ENCODE measurements at regions not wholly inside any gene's neighbourhood (a gene's known extent, or its start where the extent isn't known, plus 50 kb on each side); places are given as distances from the start of the nearest gene placed in this dataset.

DNA sequence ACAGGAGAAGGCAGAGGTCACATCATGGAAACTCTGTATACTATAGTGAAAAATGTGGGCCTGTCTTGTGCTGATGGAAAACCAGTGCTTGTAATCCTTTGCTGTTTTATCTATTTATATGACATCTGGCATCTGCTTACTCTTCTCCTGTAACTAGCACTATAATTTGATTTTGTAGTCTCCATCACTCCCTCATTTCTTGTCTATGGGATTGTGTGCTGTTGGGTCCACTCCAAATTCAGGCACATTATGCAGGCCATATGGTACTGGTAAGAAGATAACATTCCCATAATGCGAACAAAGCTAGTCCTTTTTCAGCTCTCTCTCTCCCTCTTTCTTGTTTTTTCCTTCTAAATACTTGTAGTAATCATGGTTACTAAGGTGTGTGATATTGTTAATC, 581.2 kb upstream of the IGFBP7 start:
- TF ChIP-seq, protein P1, sequence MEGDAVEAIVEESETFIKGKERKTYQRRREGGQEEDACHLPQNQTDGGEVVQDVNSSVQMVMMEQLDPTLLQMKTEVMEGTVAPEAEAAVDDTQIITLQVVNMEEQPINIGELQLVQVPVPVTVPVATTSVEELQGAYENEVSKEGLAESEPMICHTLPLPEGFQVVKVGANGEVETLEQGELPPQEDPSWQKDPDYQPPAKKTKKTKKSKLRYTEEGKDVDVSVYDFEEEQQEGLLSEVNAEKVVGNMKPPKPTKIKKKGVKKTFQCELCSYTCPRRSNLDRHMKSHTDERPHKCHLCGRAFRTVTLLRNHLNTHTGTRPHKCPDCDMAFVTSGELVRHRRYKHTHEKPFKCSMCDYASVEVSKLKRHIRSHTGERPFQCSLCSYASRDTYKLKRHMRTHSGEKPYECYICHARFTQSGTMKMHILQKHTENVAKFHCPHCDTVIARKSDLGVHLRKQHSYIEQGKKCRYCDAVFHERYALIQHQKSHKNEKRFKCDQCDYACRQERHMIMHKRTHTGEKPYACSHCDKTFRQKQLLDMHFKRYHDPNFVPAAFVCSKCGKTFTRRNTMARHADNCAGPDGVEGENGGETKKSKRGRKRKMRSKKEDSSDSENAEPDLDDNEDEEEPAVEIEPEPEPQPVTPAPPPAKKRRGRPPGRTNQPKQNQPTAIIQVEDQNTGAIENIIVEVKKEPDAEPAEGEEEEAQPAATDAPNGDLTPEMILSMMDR (IDR thresholded peaks at IDR 0.05; ENCODE audit: control insufficient read depth, extremely low read depth, insufficient read depth) = no peak
- no peak overlapping the region for H3K4me3 ChIP-seq (ENCODE audit: low read depth, low read length)

DNA sequence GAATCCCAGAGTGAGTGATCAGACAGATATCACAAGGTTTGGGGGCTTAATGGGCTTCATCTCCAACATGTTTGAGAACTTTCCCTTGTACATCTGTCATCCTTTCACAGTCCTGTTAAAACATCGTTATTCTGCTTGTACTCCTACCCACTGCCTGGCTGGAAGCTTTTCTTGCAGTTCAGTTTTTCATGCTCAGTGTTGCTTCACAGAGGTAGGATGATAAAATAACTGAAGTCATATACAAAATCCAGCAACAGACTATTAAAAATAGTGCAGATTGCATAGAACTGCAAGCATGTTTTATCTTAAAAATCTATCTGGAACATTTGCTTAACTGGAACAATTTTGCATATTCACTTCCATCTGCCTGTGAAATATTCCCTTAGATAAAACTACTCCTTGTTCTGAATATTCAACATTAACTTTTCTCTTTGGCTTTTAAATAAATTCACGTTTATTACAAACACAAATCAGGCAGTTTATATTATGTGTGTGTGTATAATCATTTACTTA, 579.6 kb upstream of the IGFBP7 start:
- TF ChIP-seq, protein P1 (IDR thresholded peaks at IDR 0.05; ENCODE audit: control insufficient read depth, extremely low read depth, insufficient read depth) = no peak
- no peak for DNase-seq (ENCODE audit: low read depth)
- no peak overlapping the region for H3K4me3 ChIP-seq (ENCODE audit: low read depth, low read length)

More for the DNA sequence above, 581.2 kb upstream of the IGFBP7 start:
- DNase-seq (ENCODE audit: low read depth) = no peak

DNA sequence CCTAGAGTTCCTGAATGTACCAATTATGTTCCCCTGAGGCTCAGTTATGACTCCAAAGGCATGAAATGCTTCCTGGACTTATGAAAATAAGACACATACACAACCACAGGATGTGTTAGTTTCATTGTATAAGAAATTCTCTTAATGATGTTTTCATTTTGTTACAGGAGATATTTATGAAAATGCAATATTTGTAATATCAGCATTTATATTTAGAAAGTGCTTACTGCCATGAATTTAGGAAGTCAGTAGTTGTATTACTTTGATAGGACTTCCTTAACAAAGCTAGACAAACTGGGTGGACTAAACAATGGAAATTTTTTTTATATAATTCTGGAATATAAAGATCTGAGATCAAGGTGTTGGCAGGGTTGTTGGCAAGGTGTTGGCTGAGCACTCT, 572.1 kb upstream of the IGFBP7 start:
- TF ChIP-seq, protein P1 (IDR thresholded peaks at IDR 0.05; ENCODE audit: control insufficient read depth, extremely low read depth, insufficient read depth) = no peak
- DNase-seq (ENCODE audit: low read depth) = no peak
- H3K4me3 ChIP-seq (ENCODE audit: low read depth, low read length) = no peak overlapping the region

DNA sequence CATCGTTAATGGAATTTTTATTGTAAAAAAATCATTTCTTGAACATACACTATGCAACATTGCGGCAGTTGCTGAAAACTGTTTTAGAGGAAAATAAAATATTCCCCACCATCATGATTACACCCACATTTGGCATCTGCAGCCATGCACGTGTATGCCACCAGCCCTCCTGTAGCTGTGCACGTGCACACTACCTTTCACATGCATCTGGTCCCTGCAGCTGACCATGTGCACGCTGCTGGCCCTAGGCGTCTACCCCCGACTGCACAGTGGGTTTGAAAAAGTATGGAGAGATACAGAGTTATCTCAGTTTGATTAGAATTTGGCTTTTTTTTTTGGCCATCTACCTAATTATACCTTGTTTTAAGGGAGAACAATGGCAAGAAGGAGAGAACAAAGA, 569.8 kb upstream of the IGFBP7 start:
- DNase-seq (ENCODE audit: low read depth) = no peak
- TF ChIP-seq, protein P1 (IDR thresholded peaks at IDR 0.05; ENCODE audit: control insufficient read depth, extremely low read depth, insufficient read depth) = no peak
- no peak overlapping the region for H3K4me3 ChIP-seq (ENCODE audit: low read depth, low read length)

DNA sequence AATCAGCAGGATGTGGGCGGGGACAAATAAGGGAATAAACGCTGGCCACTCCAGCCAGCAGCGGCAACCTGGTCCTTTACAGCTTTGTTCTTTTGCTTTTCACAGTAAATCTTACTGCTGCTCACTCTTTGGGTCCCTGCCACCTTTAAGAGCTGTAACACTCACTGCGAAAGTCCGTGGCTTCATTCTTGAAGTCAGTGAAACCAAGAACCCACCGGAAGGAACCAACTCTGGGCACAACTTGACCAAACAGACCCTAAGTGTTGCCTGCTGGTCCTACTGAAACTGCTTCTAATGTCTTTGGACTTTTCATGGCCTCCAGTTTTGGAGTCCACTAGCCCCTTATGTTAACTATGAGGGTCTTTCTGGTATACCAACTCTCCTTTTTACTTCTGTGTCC, 566.2 kb upstream of the IGFBP7 start:
- no peak for DNase-seq (ENCODE audit: low read depth)

DNA sequence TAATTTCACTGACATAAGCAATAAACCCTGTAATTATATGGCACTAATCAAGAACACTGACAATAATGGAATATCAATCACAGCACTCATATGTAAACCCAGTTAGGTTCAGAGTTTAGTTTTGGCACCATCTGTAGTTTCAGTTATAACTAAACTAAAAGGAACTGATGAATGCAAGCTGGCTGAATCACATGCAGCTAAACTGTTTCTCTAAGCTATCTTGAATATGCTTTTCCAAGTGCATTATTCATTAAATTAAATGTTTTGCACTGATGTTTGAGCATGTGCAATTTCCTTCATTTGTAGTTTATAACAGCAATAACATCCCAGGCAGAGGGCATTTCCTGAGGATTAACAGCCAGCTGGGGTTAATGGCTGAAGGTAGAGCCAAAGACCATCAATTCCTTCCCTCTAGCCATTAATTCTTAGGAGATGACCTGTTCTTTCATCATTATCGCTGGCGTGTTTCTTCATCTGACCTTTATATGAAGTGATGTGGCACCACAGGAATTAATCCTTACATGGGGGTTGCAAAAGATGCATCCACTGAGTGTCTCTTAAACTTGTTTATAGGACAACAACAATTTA, 562.8 kb upstream of the IGFBP7 start:
- no peak for DNase-seq (ENCODE audit: low read depth)
- TF ChIP-seq, protein P1 (IDR thresholded peaks at IDR 0.05; ENCODE audit: control insufficient read depth, extremely low read depth, insufficient read depth) = no peak
- no peak overlapping the region for H3K4me3 ChIP-seq (ENCODE audit: low read depth, low read length)

More for the DNA sequence above, 566.2 kb upstream of the IGFBP7 start:
- TF ChIP-seq, protein P1 (IDR thresholded peaks at IDR 0.05; ENCODE audit: control insufficient read depth, extremely low read depth, insufficient read depth) = no peak
- no peak overlapping the region for H3K4me3 ChIP-seq (ENCODE audit: low read depth, low read length)

DNA sequence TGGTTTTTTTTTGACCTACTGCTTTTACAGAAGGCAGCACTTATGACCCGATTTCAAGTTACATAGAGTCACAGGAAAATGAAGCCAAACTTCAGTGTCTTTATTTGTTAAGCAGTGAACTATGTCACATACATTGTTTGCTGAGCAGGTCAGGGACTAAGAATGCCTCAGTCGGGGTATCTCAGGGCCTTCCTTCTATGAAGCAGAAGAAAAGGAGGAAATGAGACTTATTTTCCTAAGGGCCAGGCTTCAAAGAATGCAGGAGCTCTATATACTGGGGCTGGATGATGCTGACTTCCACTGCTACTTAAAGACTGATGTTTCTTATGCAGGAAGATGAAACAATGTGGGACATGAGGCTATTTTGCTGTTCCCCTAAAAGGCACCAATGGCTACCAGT, 558.4 kb upstream of the IGFBP7 start:
- DNase-seq (ENCODE audit: low read depth) = no peak
- no peak overlapping the region for H3K4me3 ChIP-seq (ENCODE audit: low read depth, low read length)
- TF ChIP-seq, protein P1 (IDR thresholded peaks at IDR 0.05; ENCODE audit: control insufficient read depth, extremely low read depth, insufficient read depth) = no peak

Data from LNCaP clone FGC (cell line).